ENCODE measurements at regions not wholly inside any gene's neighbourhood (a gene's known extent, or its start where the extent isn't known, plus 50 kb on each side); places are given as distances from the start of the nearest gene placed in this dataset.

GRCh38 chr2:145016711-145017110 is 496.8 kb upstream of the ZEB2 start:
- no peak for TF ChIP-seq POLR2A (IDR thresholded peaks at IDR 0.05)
- TF ChIP-seq CTCF (IDR thresholded peaks at IDR 0.05), result no peak
